Liver (tissue), 8 donors: ENCODE measurements at regions not wholly inside any gene's neighbourhood (a gene's known extent, or its start where the extent isn't known, plus 50 kb on each side); places are given as distances from the start of the nearest gene placed in this dataset.

Source experiments
- DNase-seq: peaks from one replicate; pipeline ENCODE4 v3.0.0-alpha.2; 2017; ENCODE audit warnings: low spot score
- H3K27ac ChIP-seq, 2 donors: one replicate each; pipeline ENCODE4 v1.7.0; 2013; ENCODE audit warnings: inconsistent platforms in 2 of 2, low read length in 2 of 2, control low read depth in 1 of 2, low read depth in 1 of 2, mild to moderate bottlenecking in 1 of 2
- H3K27me3 ChIP-seq, 4 donors: one replicate each; pipeline versions ENCODE4 v1.6.1 to v1.7.0; 2013; ENCODE audit warnings: low read length in 3 of 4, inconsistent platforms in 1 of 4, mild to moderate bottlenecking in 1 of 4, moderate library complexity in 1 of 4; ENCODE audit not compliant: control insufficient read depth in 4 of 4, insufficient read depth in 4 of 4
- H3K36me3 ChIP-seq, 4 donors: one replicate each; pipeline versions ENCODE4 v1.6.1 to v1.7.0; 2013; ENCODE audit warnings: low read length in 3 of 4, mild to moderate bottlenecking in 3 of 4, low read depth in 1 of 4, moderate library complexity in 1 of 4; ENCODE audit not compliant: control insufficient read depth in 4 of 4, insufficient read depth in 3 of 4
- H3K4me1 ChIP-seq, 4 donors: one replicate each; pipeline versions ENCODE4 v1.6.1 to v1.7.0; 2013; ENCODE audit warnings: low read length in 3 of 4, mild to moderate bottlenecking in 3 of 4, moderate library complexity in 1 of 4; ENCODE audit not compliant: control insufficient read depth in 4 of 4, insufficient read depth in 4 of 4
- H3K4me3 ChIP-seq, 3 donors: one replicate each; pipeline versions ENCODE4 v1.6.1 to v1.7.0; 2013; ENCODE audit warnings: low read length in 3 of 3, control low read depth in 1 of 3, low read depth in 1 of 3, mild to moderate bottlenecking in 1 of 3
- H3K9ac ChIP-seq, 2 donors: one replicate each; pipeline ENCODE4 v1.7.0; 2013; ENCODE audit warnings: low read length in 2 of 2, mild to moderate bottlenecking in 2 of 2, moderate library complexity in 2 of 2, control low read depth in 1 of 2, low read depth in 1 of 2
- H3K9me3 ChIP-seq, 4 donors: one replicate each; pipeline versions ENCODE4 v1.6.1 to v1.7.0; 2013; ENCODE audit warnings: low read length in 3 of 4; ENCODE audit not compliant: control insufficient read depth in 4 of 4
- CTCF ChIP-seq: fragments of 150-350 bp; IDR thresholded peaks from 2 replicates; pipeline ENCODE4 v1.5.1; 2017; ENCODE audit warnings: improper control_type of control experiment, low read depth, low read length; ENCODE audit not compliant: missing input control
- EGR1 ChIP-seq, 2 donors: IDR thresholded peaks; 2 replicates each; pipeline ENCODE4 v1.6.1; 2016 to 2018; ENCODE audit warnings: antibody characterized with exemption in 2 of 2, low read depth in 2 of 2
- FOXA1 ChIP-seq: IDR thresholded peaks from 2 replicates; pipeline ENCODE4 v1.6.1; 2016; ENCODE audit warnings: antibody characterized with exemption
- FOXA2 ChIP-seq: IDR thresholded peaks from 2 replicates; pipeline ENCODE4 v1.6.1; 2016; ENCODE audit warnings: antibody characterized with exemption
- HNF4A ChIP-seq, 2 donors: conservative IDR thresholded peaks; 2 replicates each; pipeline ENCODE4 v1.6.1; 2016; ENCODE audit warnings: antibody characterized with exemption in 2 of 2, mild to moderate bottlenecking in 2 of 2
- HNF4G ChIP-seq: IDR thresholded peaks from 2 replicates; pipeline ENCODE4 v1.6.1; 2016; ENCODE audit warnings: antibody characterized with exemption
- RAD21 ChIP-seq, 2 donors: IDR thresholded peaks; 2 replicates each; pipeline ENCODE4 v1.6.1; 2016; ENCODE audit warnings: antibody characterized with exemption in 2 of 2, mild to moderate bottlenecking in 2 of 2
- SP1 ChIP-seq: IDR thresholded peaks from 2 replicates; pipeline ENCODE4 v1.6.1; 2018; ENCODE audit warnings: antibody characterized with exemption, mild to moderate bottlenecking
- YY1 ChIP-seq: IDR thresholded peaks from 2 replicates; pipeline ENCODE4 v1.6.1; 2016; ENCODE audit warnings: antibody characterized with exemption, mild to moderate bottlenecking
- WGBS: extraction: QIAGEN DNeasy Blood & Tissue Kit; methylation state at CpG from one replicate; pipeline ENCODE4 v1.1.7; 2013; 5-methylcytosine and 5-hydroxymethylcytosine counted together
- TF ChIP-seq, protein P1 (sequence below): IDR thresholded peaks from 2 replicates; pipeline ENCODE4 v1.6.1; 2016; ENCODE audit warnings: antibody characterized with exemption, mild to moderate bottlenecking
- TF ChIP-seq, protein P2 (sequence below): IDR thresholded peaks from 2 replicates; pipeline ENCODE4 v1.6.1; 2016; ENCODE audit warnings: antibody characterized with exemption
- TF ChIP-seq, protein P3 (sequence below): IDR thresholded peaks from 2 replicates; pipeline ENCODE4 v1.6.1; 2016; ENCODE audit warnings: antibody characterized with exemption
- donor health status: healthy.
- donor health status: healthy.
- donor health status: healthy.
- donor health status: healthy.
- donor health status: healthy.

DNA sequence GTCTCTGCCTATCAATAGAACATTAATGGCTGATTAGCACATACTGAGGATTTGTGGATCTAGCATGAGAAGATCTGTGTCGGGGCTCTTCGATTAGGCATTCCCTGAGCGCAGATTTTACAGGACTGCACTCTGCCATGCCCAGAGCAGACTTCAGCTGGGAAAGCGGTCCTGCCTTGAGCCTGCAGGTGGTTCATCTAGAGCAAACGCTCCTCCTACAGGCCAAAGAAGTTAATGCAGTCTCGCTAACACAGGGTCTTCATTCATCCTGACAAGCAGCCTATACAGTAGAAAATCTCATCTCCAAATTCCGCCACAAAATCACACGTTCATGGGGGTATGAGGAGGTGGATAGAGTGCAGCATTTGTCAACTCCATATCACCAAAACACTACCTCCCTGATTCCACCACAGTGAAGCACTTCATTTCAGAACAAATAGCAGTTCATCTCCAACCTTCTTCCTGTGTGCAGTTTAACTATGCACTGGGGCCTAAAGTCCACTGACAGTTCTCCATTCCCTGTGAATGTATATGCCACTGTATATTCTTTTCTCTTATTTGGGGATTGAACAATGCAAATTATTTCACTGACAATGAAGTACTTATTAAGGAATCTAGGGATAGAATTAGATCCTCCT is 405.8 kb downstream of the IGSF11 start:
- H3K4me1 ChIP-seq = peaks cover 0 to 2% (median under 1%) of the 10 kb centered on the region in 4 donors
- H3K27me3 ChIP-seq = no peaks in the 10 kb centered on the region
- TF ChIP-seq HNF4G (no peak), SP1 (no peak), RAD21 (IDR thresholded peaks at IDR 0.05) (peak; percentile 97 to 98), YY1 (peak; percentile 37), CTCF (peak; percentile 94), FOXA1 (no peak), FOXA2 (no peak)
- TF ChIP-seq, protein P1, sequence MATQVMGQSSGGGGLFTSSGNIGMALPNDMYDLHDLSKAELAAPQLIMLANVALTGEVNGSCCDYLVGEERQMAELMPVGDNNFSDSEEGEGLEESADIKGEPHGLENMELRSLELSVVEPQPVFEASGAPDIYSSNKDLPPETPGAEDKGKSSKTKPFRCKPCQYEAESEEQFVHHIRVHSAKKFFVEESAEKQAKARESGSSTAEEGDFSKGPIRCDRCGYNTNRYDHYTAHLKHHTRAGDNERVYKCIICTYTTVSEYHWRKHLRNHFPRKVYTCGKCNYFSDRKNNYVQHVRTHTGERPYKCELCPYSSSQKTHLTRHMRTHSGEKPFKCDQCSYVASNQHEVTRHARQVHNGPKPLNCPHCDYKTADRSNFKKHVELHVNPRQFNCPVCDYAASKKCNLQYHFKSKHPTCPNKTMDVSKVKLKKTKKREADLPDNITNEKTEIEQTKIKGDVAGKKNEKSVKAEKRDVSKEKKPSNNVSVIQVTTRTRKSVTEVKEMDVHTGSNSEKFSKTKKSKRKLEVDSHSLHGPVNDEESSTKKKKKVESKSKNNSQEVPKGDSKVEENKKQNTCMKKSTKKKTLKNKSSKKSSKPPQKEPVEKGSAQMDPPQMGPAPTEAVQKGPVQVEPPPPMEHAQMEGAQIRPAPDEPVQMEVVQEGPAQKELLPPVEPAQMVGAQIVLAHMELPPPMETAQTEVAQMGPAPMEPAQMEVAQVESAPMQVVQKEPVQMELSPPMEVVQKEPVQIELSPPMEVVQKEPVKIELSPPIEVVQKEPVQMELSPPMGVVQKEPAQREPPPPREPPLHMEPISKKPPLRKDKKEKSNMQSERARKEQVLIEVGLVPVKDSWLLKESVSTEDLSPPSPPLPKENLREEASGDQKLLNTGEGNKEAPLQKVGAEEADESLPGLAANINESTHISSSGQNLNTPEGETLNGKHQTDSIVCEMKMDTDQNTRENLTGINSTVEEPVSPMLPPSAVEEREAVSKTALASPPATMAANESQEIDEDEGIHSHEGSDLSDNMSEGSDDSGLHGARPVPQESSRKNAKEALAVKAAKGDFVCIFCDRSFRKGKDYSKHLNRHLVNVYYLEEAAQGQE = no peak
- H3K4me3 ChIP-seq = no peak overlapping the region
- no peaks in the 10 kb centered on the region for H3K36me3 ChIP-seq
- H3K27ac ChIP-seq = no peak overlapping the region
- WGBS = 8% methylated on average over 8 of the region's 8 CpGs
- peak; percentile 47 for DNase-seq
- H3K9me3 ChIP-seq = no peaks in the 10 kb centered on the region
- H3K9ac ChIP-seq = no peak overlapping the region

- DNase-seq = no peak
- Histone ChIP-seq H3K9me3 (no peaks in the 10 kb centered on the region), H3K27ac (no peak overlapping the region), H3K4me3 (no peak overlapping the region), H3K36me3 (no peaks in the 10 kb centered on the region), H3K27me3 (no peaks in the 10 kb centered on the region), H3K9ac (no peak overlapping the region), H3K4me1 (peaks cover 0 to 2% (median under 1%) of the 10 kb centered on the region in 4 donors)
- no peak for TF ChIP-seq EGR1 (IDR thresholded peaks at IDR 0.05; ENCODE audit: low read depth in 2 of 2)
- no peak for TF ChIP-seq HNF4G
- TF ChIP-seq RAD21 (IDR thresholded peaks at IDR 0.05) = no peak
- no peak for TF ChIP-seq HNF4A (conservative IDR thresholded peaks at IDR 0.05)
- no peak for TF ChIP-seq FOXA1
- WGBS = 89% methylated on average over 2 of the region's 2 CpGs
Observed at GRCh38 chr3:118629821-118630220, 404.8 kb downstream of the IGSF11 start.

DNA sequence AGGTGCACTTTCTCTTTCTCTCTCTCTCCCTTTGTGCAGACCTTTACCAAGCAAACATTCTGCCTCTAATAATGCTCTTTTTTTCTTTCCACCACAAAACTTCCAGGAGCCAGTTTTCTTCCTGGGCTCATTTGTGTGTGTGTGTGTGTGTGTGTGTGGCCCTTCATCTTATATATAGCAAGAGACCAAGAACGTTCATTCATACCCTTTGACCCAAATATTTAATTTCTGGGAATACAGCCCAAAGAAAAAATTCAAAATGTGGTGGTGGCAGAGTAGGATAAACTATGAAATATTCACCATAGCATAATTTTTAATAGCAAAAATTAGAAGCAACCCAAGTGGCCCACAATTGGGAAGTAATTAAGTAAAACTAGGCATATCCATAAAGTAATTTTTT is 398.9 kb downstream of the IGSF11 start:
- H3K9me3 ChIP-seq = no peaks in the 10 kb centered on the region
- no peak overlapping the region for H3K4me3 ChIP-seq
- H3K4me1 ChIP-seq = no peaks in the 10 kb centered on the region
- TF ChIP-seq, protein P1 = no peak
- TF ChIP-seq, protein P2, sequence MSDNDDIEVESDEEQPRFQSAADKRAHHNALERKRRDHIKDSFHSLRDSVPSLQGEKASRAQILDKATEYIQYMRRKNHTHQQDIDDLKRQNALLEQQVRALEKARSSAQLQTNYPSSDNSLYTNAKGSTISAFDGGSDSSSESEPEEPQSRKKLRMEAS = no peak
- TF ChIP-seq, protein P3, sequence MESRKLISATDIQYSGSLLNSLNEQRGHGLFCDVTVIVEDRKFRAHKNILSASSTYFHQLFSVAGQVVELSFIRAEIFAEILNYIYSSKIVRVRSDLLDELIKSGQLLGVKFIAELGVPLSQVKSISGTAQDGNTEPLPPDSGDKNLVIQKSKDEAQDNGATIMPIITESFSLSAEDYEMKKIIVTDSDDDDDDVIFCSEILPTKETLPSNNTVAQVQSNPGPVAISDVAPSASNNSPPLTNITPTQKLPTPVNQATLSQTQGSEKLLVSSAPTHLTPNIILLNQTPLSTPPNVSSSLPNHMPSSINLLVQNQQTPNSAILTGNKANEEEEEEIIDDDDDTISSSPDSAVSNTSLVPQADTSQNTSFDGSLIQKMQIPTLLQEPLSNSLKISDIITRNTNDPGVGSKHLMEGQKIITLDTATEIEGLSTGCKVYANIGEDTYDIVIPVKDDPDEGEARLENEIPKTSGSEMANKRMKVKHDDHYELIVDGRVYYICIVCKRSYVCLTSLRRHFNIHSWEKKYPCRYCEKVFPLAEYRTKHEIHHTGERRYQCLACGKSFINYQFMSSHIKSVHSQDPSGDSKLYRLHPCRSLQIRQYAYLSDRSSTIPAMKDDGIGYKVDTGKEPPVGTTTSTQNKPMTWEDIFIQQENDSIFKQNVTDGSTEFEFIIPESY = no peak
- no peak overlapping the region for H3K27ac ChIP-seq
- H3K36me3 ChIP-seq = no peaks in the 10 kb centered on the region
- H3K9ac ChIP-seq = no peak overlapping the region
- 53% methylated on average over 1 of the region's 1 CpG for WGBS
- peaks cover 0 to 3% (median 1%) of the 10 kb centered on the region in 4 donors for H3K27me3 ChIP-seq
- no peak for DNase-seq
